GM19455 (cell line): ENCODE measurements at regions not wholly inside any gene's neighbourhood (a gene's known extent, or its start where the extent isn't known, plus 50 kb on each side); places are given as distances from the start of the nearest gene placed in this dataset.

ENCODE experiments used
- ATAC-seq: cut with Tn5 transposase; IDR thresholded peaks from one replicate; pipeline ENCODE4 v1.9.1; 2021; ENCODE audit not compliant: unreplicated experiment

GRCh38 chr12:124633365-124634362 is 66.3 kb upstream of the NCOR2 start:
- ATAC-seq = no peak

- no peak for ATAC-seq
Observed at GRCh38 chr12:124632519-124632984, 65.1 kb upstream of the NCOR2 start.

- ATAC-seq = no peak
Observed at GRCh38 chr12:124631681-124632256, 64.4 kb upstream of the NCOR2 start.

GRCh38 chr12:124630791-124631313 is 63.4 kb upstream of the NCOR2 start:
- no peak for ATAC-seq

GRCh38 chr12:124629789-124630480 is 62.5 kb upstream of the NCOR2 start:
- ATAC-seq = no peak

GRCh38 chr12:124629117-124629516 is 61.7 kb upstream of the NCOR2 start:
- no peak for ATAC-seq

GRCh38 chr12:124627956-124628355 is 60.5 kb upstream of the NCOR2 start:
- no peak for ATAC-seq

- no peak for ATAC-seq
Observed at GRCh38 chr12:124626971-124627411, 59.6 kb upstream of the NCOR2 start.

GRCh38 chr12:124625867-124626675 is 58.7 kb upstream of the NCOR2 start:
- ATAC-seq = no peak

- no peak for ATAC-seq
Observed at GRCh38 chr12:124624823-124625222, 57.4 kb upstream of the NCOR2 start.

GRCh38 chr12:124623344-124624035 is 56.1 kb upstream of the NCOR2 start:
- ATAC-seq = no peak

- no peak for ATAC-seq
Observed at GRCh38 chr12:124622764-124623163, 55.4 kb upstream of the NCOR2 start.

GRCh38 chr12:124622331-124622730 is 54.9 kb upstream of the NCOR2 start:
- no peak for ATAC-seq

GRCh38 chr12:124621296-124621660 is 53.9 kb upstream of the NCOR2 start:
- no peak for ATAC-seq

- no peak for ATAC-seq
Observed at GRCh38 chr12:124620606-124621295, 53.3 kb upstream of the NCOR2 start.

GRCh38 chr12:124618291-124618902 is 51.0 kb upstream of the NCOR2 start:
- ATAC-seq = no peak

- ATAC-seq = no peak
Observed at GRCh38 chr12:124617615-124618014, 50.2 kb upstream of the NCOR2 start.
